Cardiac fibroblast (primary cell): ENCODE measurements at regions not wholly inside any gene's neighbourhood (a gene's known extent, or its start where the extent isn't known, plus 50 kb on each side); places are given as distances from the start of the nearest gene placed in this dataset.

Source experiments
- DNase-seq, 2 donors: peaks; one replicate each; pipeline versions ENCODE4 v3.0.0 to v3.0.0-alpha.2; 2010; ENCODE audit warnings: low read depth in 2 of 2
- H3K4me3 ChIP-seq, 2 donors: replicated peaks in 1 of 2; 1 replicate in 1 of 2; 2 replicates in 1 of 2; pipeline ENCODE4 v1.5.1; 2011; ENCODE audit warnings: low read depth in 2 of 2, low read length in 2 of 2, mild to moderate bottlenecking in 2 of 2, moderate library complexity in 1 of 2
- CTCF ChIP-seq: IDR thresholded peaks from one replicate; pipeline ENCODE4 v1.5.1; 2011; ENCODE audit warnings: low read depth, mild to moderate bottlenecking, low read length, inconsistent platforms

GRCh38 chr9:129471201-129472019, 149.5 kb downstream of the C9orf50 start:
- no peak for TF ChIP-seq CTCF
- H3K4me3 ChIP-seq, result no peak overlapping the region
- DNase-seq, result no peak

- no peak for DNase-seq
- no peak for TF ChIP-seq CTCF
- no peak overlapping the region for H3K4me3 ChIP-seq
These were observed 150.9 kb downstream of the C9orf50 start for GRCh38 chr9:129469988-129470316.

GRCh38 chr9:129469188-129469987, 151.5 kb downstream of the C9orf50 start:
- DNase-seq, result no peak
- H3K4me3 ChIP-seq, result no peak overlapping the region
- no peak for TF ChIP-seq CTCF

- no peak for DNase-seq
- no peak overlapping the region for H3K4me3 ChIP-seq
- TF ChIP-seq CTCF, result no peak
These were observed 152.9 kb downstream of the C9orf50 start for GRCh38 chr9:129467739-129468666.

- no peak for DNase-seq
- no peak for TF ChIP-seq CTCF
- no peak overlapping the region for H3K4me3 ChIP-seq
These were observed 153.8 kb downstream of the C9orf50 start for GRCh38 chr9:129467004-129467588.
